Breast epithelium (tissue), 3 donors: ENCODE measurements at regions not wholly inside any gene's neighbourhood (a gene's known extent, or its start where the extent isn't known, plus 50 kb on each side); places are given as distances from the start of the nearest gene placed in this dataset.

ENCODE experiments used
- CTCF ChIP-seq, 3 donors: fragments of 450-650 bp; IDR thresholded peaks; one replicate each; pipeline ENCODE4 v1.5.1; 2016 to 2017; ENCODE audit warnings: antibody characterized with exemption in 3 of 3, mild to moderate bottlenecking in 3 of 3, moderate library complexity in 3 of 3
- POLR2A ChIP-seq: fragments of 450-650 bp; IDR thresholded peaks from one replicate; pipeline ENCODE4 v1.6.1; 2016; ENCODE audit warnings: antibody characterized with exemption, mild to moderate bottlenecking, moderate library complexity
- POLR2AphosphoS5 ChIP-seq, 3 donors: sonication (generic); formaldehyde crosslinking; IDR thresholded peaks; one replicate each; pipeline ENCODE4 v1.6.1; 2017; ENCODE audit warnings: antibody characterized with exemption in 3 of 3

- no peak for TF ChIP-seq CTCF (IDR thresholded peaks at IDR 0.05)
- no peak for TF ChIP-seq POLR2A
- no peak for TF ChIP-seq POLR2AphosphoS5 (IDR thresholded peaks at IDR 0.05)
These were observed 239.7 kb upstream of the BTG1 start for GRCh38 chr12:92385296-92385695.
